ENCODE measurements at regions not wholly inside any gene's neighbourhood (a gene's known extent, or its start where the extent isn't known, plus 50 kb on each side); places are given as distances from the start of the nearest gene placed in this dataset.

DNA sequence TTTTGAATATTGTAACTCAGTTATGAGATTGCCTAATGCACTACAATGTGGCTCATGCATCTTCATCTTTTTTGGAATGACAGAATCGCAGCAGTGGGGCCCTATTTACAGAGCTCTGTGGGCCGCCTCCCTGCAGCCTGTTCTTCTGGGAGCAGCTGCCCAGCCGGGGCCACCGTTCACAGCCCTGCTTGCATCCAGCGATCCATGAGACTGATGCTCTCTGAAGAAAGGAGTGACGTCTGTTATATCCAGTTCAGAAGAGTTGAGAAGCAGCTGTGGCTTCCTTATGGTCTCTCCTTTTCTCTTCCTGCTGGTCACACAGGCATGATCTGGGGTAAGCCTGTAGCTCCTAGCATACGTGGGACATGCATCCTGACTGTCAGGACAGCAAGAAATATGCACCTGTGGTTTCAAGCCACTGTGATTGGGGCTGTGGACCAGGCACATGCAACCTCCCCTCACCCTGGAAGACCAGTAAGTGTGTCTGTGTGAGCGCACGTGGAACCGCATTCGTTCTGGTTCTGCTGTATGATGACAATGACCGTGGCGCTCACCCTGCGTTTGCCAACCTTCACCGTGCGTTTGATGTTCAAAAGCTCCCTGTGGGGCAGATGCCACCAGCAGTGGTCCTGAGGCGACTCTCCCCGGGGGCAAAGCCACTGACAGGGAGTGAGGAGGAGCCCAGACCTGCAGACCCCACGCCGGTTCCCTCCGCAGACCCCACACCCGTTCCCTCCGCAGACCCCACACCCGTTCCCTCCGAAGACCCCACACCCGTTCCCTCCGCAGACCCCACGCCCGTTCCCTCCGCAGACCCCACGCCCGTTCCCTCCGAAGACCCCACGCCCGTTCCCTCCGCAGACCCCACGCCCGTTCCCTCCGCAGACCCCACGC lies 189.8 kb downstream of the TMEM18 start:
- no peak for DNase-seq (ENCODE audit: low spot score)

DNA sequence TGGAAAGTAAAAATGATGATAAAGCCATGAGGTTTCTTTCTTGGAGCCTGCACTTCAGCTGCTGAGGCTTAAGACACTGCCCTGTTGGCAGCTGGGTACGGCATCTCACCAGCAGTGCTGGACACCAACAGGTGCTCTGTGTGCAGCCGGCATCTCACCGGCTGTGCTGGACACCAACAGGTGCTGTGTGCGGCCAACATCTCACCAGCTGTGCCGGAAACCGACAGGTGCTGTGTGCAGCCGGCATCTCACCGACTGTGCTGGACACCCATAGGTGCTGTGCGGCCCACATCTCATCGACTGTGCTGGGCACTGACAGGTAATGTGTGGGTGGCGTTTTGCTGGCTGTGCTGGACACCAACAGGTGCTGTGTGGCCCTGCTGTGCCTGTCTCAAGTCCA lies 190.8 kb downstream of the TMEM18 start:
- no peak for DNase-seq (ENCODE audit: low spot score)

DNA sequence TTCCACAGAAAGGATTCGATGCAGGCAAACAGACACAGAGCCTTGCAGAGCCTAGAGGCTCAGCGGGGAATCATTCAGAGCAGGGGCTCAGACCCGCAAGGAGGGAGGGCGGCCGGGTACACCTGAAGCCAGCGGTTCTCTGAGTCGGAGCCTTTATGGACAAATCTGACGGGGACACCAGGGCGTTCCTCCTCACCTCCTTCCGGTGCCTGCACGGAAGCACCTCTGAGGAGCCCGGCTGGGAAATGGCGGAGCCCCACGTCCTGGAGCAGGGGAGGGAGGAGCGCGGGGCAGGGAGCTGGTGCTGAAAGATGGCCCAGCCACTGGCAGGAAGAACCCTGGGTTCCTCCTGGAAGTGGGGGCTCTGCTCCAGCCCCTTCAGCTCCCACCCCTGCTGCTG lies 193.5 kb upstream of the ALKAL2 start:
- no peak for DNase-seq (ENCODE audit: low spot score)

DNA sequence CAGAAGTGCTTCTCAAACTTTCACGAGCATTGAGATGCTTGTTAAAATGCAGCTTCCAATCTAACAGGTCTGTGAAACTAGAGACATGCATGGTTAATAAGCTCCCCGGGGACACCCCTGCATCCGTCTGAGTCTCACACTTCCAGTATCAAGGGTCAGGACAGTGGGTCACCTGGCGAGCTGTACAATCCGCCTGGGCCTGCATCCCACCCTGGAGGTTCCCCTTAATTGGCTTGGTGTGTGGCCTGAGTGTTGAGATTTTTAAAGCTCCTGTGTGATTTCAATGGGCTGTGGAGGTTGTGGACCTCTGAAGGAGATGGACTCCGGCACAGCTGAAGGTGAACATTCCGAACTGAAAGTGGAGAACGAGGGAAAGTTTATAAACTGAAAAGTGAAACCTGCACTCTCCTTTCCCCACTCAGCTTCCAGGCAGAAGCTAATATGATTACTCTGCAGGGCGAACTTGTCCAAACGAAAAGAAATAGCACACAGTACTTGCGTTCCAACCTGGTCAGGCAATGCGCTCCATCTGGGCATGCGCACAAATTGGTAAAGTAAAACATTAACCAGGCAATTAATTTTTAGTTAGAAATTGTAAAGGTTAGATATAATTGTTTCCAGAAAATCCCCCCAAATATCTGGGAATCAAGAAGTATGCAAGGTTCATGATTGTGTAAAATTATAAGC lies 191.7 kb upstream of the ALKAL2 start:
- DNase-seq (ENCODE audit: low spot score): no peak

DNA sequence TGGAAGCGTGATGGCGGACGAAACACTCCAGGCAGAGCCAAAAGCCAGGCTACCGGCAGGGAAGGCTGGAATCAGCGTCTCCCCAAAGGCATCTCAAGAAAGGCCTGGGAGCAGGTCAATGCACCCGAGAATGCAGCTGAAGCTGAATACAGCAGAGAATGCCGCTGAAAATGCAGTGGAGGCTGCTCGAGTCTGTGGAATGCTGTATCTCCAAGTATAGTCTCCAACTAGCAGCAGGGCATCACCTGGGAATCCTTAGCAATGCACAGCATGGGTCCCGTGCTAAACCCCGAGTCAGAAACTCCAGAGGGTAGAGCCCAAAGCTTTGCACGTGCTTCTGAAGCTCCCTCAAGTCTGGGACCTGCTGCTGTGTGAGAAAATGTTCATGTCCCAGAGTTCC lies 191.1 kb upstream of the ALKAL2 start:
- DNase-seq (ENCODE audit: low spot score): no peak

DNA sequence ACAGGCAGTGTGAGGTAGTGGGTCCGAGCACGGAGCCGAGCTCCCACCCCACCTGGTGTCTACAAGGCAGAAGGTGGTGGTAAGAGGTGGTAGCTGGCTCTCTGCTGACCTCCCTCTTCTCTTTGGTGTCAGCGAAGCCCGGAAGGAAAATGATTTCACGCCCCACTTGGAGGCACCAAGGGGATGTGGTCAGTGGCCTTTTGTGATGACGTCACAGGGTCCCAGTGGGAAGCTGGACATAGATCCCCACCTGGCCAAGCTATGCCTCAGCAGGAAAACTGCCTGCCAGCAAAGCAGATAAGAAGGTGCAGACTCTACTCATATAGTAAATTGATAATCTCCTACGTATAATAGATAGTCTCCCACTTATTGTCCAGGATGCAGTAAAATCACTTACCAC lies 183.7 kb upstream of the ALKAL2 start:
- no peak for DNase-seq (ENCODE audit: low spot score)

DNA sequence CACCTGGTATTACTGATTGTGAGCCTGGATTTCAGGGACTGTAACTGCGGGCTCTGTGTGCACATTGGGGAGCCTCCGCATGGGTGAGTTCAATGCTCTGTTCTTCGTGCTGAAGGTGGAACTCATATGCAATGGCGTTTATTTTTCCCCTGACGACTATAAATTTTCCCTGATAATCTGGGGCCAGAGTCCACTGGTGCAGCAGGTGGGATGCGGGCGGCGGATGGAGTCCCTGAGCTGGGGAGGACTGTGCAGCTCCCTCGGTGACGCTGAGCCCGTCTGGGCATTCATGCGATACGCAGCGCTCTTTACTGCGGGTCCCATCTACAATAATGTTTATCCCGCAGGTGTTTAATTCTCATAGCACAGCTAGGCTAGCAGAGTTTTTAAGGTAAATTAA lies 181.6 kb upstream of the ALKAL2 start:
- no peak for DNase-seq (ENCODE audit: low spot score)

DNA sequence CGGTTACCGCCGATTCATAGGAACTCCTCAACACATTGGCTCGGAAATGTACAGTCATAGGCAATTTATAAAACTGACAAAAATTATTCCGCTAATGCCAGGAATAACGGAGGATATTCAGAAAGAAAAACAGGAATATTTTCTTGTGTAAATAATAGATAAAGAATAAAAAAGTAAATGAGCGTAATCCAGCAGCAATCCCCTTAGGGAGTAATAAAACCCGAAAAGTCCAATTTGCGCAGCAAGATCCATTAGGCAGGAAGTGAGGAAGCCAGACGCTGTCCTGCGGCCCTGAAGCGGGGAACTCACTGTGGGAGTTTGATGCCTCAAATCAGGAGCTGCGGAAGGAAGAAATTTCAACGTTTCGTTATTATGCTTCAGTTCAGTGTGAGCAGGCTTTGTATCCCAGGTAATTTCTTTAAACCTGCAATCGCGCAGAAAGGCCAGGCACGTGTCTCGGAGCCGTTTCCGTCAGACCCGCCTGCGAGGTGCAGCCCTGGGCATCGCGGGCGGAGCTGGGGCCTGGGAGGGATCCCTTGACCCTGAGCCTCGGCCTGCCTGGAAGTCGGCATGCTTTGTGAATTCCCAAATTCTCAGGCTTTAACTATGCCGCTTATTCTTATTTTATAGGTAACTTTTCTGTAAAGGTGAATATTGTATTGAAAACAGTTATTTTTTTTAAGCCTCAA lies 180.9 kb upstream of the ALKAL2 start:
- DNase-seq (ENCODE audit: low spot score): no peak

DNA sequence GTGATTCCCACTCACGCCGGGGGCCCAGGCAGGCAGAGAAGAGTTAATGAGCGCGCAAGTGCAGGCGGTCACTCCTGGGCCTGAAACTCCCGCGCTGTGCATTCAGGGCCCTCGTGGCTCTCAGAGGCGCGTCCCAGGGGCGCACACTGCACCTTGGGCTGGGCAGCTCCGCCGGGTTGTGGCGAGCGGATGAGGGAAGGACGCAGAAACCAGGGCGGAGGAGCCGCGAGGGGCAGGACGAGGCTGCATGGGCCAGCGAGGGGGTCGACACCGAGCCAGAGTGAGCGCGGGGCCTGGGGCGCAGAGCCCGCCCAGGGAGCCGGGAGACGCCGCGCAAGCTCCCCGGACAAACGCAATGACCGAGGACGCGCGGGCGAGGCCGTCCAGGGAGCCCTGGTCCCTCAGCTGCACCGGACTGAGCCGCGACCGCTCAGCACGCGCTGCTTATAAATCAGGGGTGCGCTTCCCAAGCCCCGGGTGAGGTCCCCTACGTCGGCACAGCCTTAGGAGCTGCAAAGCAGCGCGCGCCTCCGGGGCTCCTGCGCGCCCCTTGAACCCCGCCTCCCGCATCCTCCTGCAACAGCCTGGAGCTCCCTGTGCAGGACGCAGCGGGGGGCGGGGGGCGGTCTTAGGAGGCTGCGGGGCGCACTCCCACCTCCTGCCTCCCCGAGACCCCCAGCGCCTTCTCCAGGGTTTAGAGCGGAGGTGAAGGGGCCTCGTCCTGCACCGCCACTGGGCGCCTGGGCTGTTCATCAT lies 180.2 kb upstream of the ALKAL2 start:
- no peak for DNase-seq (ENCODE audit: low spot score)

DNA sequence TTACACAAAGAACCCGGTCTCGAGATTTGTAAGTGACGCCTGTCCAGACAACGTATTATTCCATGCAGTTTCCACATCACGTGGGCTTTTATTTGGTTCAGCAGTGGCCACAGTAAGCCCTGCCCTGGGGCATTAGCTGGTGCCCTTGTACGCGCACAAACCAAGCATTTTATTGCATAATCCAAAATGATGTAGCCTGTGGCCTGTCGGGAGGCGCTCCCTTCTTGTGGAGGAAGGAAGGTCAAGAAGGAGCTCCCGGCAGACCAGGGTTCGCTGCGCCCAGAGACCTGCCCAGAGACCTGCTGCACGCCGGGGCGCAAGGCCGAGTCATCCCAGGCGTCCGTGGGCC lies 179.6 kb upstream of the ALKAL2 start:
- no peak for DNase-seq (ENCODE audit: low spot score)

DNA sequence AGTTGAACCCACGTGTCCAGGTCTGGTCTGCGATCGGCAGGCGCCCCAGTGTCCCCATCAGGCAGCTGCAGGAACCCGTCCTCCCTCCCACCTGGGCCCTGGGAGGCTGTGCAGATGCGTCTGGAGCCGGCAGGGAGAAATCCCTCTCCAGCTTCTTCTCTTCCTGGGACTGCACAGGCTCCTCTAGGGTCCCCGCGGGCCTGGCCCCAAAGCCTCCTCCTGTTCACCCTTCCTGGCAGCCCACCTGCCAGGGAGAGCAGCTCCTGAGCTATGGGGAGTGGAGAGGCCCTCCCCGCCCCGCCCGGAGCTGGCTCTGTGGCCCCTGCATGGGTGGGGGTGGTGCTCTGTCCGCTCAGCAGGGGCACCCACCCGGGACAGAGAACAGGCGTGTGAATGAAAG lies 179.2 kb upstream of the ALKAL2 start:
- no peak for DNase-seq (ENCODE audit: low spot score)

DNA sequence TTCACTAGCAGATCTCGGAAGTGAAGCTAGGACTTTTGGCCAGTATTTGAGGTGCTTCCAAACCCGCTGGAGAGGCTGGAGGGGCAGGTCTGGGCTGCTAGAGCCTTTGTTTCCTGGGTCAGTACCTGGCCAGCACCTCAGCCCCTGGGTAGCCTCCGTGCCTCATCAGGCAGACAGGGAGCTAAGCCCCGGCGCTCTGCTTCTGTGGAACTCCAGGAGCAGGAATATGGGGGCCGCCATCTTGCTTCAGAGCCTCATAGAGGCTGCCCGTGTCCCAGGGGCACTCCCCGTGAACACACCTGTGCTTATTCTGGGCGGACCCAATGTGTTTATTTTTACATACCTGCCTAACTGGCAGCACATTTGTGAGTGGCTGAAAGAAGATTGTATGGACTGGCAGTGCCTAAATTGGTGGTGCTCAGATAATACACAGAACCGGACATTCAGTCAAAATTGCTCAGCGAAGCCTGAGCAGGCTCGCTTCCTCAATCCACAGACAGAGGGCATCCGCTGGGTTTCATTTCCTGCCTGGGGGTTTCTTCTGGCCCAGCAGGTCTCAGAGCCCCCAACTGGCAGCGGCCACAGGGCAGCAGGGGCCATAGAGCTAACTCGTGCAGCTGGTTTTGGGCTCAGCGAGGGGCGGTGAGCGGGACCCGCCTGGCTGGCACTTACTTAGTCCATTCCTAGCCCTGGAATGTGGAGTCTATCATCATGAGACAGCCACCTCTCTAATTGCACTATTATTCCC lies 176.8 kb upstream of the ALKAL2 start:
- DNase-seq (ENCODE audit: low spot score): no peak

DNA sequence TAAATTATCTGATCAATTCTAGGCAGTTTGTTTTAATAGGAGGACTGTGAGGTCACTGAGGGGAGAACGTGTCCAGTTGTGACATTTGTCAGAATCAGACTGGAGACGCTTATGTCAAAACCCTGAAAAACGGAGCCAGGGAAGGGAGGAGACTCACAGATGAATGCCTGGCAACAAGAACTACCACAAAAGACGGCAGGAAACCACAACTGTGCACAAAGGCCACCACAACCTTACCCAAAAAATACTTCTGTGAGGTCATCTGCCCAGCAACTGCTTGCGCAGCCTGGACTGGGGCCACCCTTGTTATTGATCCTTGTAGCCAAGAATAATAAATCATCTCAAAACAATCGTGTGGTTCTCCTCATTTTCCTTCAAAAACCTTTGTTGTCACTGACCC lies 173.0 kb upstream of the ALKAL2 start:
- no peak for DNase-seq (ENCODE audit: low spot score)

DNA sequence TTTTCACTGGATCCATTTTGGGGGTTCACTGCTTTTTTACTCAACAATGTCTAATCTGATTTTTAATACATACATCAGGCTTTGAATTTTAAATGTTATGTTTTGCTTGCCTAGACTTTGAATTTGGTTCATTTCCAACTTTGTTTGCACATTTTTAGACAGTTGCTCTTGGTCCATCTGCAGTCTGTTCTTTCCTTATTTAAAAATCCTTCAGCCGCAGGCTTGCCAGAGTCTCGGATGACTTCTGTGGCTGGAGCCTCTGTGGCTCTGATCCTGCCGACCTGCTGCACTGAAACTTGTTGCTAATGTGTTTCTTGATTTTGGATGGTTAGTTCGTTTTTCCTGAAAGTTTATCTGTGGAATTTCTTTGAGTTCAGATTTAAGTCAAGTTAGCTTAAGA lies 172.0 kb upstream of the ALKAL2 start:
- no peak for DNase-seq (ENCODE audit: low spot score)

DNA sequence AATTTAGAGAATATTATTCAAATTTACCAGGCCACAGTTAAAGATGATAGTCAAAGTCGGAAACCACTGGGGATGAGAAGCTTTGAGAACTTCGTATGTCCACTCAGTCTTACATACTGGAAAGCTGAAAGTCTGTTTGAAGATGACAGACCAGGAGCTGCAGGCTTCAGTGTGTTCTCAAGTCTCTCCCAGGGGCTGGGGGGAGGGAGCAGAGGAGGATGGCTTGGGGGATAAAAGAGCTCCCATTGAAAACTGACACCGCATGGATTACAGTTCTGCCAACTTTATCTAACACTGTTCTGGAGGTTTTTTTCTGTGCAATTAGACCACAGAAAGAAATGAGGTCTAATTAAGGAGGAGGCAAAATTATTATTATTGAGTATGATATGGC lies 170.5 kb upstream of the ALKAL2 start:
- no peak for DNase-seq (ENCODE audit: low spot score)

DNA sequence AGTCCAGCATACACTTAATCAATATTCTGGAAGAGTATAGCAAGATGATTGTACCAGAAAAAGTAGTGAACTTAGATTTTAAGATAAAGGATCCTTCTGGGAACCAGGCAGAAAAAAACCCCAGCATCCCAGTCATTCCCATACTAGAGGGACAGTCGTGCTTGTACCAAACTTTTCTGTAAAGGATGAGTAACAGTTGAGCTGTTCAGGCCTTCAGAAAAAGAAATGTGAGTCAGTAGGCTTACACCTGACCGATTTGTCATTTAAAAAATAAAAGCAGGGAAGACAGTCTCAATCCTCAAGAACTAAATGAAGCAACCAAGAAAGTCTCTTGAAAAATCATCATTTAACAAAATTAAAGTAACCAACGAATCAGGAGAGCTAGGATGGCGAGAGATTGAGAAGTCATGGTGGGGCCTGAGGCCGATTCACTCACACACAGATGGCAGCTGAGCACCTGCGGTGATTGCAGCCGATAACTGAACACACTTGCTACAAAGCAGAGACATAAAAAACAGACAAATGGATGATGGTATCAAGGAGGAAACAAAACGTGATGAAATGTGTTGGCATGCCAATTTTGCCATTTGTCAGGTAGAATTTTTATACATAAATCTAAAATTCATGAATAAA lies 170.0 kb upstream of the ALKAL2 start:
- no peak for DNase-seq (ENCODE audit: low spot score)

DNA sequence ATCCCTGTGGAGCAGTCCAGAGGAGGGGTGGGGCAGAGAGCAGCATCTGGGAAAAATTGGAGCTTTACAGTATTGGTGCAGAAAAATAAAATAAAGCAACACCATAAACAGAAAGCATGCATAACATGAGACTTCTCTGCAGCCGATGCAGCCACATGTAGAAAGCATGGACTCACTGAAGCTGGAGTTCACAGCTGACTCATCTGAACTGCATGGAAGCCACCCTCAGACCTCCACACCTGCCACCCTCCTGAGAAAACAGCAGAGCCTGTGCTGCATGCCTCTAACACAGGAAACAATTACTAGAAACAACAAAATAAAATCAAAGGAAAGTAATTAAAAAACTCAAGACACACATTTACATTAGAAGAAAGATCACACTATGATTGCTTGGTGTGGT lies 169.4 kb upstream of the ALKAL2 start:
- DNase-seq (ENCODE audit: low spot score): no peak

DNA sequence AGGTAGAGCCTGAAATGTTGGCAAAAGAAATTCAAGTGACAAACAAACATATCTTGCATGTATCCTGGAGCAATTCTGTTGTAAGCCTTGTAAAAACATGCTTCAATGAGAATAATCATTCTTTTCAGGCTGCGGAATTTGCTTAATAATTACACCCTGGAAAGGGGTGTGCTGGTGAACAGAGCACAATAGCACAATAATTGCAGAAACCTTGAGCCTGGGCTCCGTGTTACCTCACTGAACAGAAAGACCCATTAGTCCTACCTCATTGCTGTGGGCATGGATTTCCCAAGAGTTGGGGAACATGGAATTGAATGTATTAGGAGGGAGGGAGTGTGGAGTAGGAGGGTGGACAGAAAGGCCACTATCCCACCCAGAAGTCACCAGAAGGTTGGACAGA lies 168.0 kb upstream of the ALKAL2 start:
- DNase-seq (ENCODE audit: low spot score): no peak

DNA sequence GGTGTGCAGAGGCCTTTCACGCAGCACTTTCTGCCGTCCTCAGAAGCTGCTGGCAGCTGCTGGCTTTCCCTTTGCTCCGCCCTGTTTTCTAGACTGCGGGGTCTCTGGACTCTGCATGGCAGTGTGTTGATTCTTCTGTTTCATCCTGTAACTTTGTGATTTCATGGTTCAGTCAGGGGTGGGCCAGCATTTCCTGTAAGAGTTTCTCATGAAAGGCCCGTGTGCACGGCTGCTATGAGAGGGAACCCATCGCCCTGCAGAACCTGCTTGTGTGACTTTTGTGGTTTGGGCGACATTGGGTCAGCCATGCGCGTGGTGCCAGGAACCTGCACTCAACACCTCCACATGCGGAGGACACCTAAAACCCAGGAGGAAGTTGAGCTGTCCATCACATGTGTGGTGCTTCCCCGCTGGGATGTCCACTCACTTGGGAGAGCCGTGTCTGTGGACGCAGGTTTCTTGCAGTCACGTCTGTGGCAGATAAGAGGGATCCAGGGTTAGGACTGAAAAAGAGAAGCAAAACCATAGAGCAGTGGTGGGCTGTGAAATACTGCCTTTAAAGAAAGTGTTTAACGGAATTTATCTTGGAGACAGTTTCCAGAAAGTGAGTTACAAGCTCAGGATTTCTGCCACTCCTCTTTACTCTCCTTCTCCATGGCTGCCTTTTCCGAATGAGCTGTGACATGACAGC lies 167.3 kb upstream of the ALKAL2 start:
- no peak for DNase-seq (ENCODE audit: low spot score)

DNA sequence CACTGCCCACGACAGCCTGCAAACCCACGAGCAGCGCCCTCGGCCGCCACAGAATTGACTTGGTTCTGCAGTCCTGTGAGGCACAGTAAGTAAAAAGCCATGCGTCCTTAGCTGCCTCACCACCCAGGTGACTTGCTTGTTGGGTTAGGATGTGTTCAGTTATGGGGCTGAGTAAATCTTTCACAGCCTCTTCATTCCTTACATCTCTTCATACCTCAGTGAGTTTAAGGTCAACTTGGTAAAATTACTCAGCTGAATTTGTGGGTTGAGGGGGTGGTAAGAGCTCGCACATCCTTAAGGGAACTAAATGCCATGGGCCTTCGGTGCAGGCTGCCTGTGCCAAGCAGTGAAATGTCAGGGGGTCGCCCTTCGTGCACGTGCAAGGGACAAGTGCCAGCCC lies 165.2 kb upstream of the ALKAL2 start:
- DNase-seq (ENCODE audit: low spot score): no peak
